ENCODE measurements at regions not wholly inside any gene's neighbourhood (a gene's known extent, or its start where the extent isn't known, plus 50 kb on each side); places are given as distances from the start of the nearest gene placed in this dataset.
"Not testable (repeated sequence)": the region's sequence is repeated elsewhere in the genome, so short reads cannot be mapped to it uniquely, and the experiment has no call there.

DNA sequence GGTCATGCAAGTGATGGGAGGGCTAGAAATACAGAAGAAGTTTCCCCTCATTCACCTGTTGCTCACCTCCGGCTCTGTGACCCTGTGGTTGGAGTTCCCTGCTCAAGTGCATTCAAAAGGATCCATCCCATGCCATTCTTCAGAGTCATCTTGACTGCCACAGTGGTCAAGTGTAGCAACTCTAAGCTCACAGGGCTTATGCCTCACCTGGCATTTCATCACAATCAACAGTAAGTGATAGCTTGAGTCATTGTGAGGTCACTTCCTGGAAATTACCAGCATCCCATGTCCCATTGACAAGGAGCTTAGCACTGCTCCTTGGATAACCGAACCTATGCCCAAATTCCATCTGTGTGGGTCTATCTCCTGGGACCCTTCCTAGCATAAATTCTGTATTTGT, 55.6 kb downstream of the OR4C45 start:
- intact Hi-C loops (cut with DNase I): no loop called here
- DNase-seq (ENCODE audit: low spot score): no peak

DNA sequence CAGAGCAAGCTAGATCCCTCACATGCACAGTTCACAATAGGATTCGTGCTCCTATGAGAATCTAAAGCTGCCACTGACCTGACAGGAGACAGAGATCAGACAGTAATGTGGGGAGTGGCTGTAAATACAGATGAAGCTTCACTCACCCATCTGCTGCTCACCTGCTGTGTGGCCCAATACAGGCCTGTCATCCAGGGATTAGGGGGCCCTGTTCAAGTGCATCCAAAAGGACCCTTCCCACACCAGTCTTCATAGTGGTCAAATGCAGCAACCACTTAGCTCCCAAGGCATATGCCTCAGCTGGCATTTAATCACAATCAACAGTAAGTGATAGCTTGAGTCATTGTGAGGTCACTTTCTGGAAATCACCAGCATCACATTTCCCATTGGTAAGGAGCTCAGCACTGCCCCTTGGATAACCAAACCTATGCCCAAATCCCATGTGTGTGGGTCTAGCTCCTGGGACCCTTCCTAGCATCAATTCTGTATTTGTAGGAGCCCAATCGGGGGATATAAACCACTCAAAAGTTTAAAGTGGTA, 65.6 kb downstream of the OR4C45 start:
- DNase-seq (ENCODE audit: low spot score): no peak
- intact Hi-C loops (cut with DNase I): no loop called here

DNA sequence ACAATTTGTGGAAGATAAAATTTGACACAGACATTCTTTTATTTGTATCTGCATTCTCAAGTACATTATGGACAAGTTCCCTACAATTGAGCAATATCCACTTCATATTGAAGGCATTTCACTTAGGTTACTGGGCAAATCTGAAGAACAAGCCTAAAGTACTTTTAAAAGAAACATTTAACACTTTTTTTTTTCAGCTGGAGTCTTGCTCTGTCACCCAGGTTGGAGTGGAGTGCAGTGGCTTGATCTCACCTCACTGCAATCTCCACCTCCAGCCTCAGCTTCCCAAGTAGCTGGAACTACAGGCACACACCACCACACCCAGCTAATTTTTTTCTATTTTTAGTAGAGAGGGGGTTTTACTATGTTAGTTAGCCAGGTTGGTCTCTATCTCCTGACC, 70.2 kb downstream of the OR4C45 start:
- intact Hi-C loops (cut with DNase I): no loop called here
- no peak for DNase-seq (ENCODE audit: low spot score)

DNA sequence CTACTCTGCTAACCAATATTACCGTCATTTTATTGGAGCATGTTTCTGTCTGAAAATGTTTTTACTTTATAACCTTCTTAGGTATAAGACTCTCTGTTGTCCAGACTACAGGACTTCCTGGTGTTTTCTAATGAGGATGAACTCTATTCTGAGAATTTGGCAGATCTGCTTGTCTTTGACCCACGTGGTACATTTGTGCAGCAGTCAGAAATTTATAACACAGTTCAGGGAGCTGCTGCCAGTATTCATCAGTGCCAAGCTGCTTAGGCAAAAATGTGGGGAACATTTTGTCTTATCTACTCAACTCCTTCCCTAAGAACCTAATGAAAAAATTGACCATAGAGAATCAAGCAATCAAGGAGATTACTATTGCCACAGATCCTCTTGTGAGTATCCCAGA, 108.0 kb downstream of the OR4C45 start:
- DNase-seq (ENCODE audit: low spot score); intact Hi-C loops (cut with DNase I): not testable (repeated sequence)

DNA sequence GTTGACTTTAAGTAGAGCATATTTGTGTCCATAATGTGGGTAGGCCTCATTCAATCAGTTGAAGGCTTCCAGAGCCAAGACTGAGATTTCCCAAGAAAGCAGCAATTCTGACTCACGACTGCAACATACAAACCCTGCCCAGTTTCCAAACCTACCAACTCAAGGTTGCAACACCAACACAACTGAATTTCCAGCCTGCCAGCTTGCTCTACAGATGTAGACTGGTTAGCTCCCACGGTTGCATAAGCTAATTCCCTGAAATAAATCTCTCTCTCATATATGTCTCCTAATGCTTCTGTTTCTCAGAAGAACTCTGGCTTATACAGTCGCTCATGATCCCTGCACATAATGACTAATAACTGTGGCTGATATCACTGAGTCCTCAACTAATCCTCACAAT, 113.6 kb downstream of the OR4C45 start:
- DNase-seq (ENCODE audit: low spot score); intact Hi-C loops (cut with DNase I): not testable (repeated sequence)

DNA sequence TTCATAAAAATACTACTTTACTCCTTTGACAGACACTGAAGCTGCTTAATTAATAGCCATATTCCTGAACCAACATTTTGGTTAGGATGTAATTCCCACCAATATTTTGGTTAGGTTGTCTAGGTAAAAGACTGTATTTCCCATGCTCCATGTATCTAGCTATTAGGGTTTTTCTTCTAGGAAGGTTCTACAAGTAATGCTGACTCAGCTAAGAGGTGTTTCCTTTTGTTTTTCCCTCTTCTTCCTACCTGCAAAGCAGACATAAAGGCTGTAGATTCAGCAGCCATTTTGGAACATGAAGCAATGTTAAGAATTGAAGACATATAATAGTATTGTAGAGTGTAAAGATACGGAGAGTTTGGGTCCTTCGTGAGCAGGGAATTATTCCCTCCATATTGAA, 115.3 kb downstream of the OR4C45 start:
- DNase-seq (ENCODE audit: low spot score): not testable (repeated sequence)

DNA sequence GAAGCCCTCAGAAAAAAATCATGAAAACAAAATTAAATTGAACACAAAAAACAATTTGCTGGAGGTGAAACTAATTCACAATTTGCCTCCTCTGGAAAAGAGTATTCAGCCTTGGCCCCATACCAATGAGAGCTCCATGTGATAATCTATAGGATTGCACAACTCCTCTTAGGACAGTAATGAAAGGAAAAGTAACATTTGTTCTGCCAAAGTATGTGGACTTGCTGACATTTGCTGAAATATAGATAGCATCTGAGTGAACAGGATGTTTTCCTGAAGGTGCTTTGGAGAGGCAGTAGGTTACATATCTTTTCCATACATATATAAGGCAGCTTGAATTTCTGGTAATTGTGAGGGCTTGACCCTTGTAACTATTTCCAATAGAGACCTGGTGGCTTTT, 122.8 kb downstream of the OR4C45 start:
- intact Hi-C loops (cut with DNase I): no loop called here
- DNase-seq (ENCODE audit: low spot score): no peak

More for the DNA sequence above, 115.3 kb downstream of the OR4C45 start:
- intact Hi-C loops (cut with DNase I): not testable (repeated sequence)

DNA sequence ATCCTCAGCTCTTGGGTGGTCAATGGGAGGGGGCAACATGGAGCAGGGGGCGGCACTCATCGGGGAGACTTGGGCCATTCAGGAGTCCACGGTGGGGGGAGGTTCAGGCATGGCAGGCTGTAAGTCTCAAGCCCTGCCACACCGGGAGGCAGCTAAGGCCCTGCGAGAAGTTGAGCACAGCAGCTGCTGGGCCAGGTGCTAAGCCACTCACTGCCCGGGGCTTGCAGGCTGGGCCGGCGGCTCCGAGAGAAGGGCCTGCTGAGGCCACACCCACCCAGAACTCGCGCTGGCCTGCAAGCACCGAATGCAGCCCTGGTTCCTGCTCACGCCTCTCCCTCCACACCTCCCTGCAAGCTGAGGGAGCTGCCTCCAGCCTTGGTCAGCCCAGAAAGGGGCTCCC, 131.4 kb downstream of the OR4C45 start:
- DNase-seq (ENCODE audit: low spot score): no peak
- intact Hi-C loops (cut with DNase I): no loop called here

DNA sequence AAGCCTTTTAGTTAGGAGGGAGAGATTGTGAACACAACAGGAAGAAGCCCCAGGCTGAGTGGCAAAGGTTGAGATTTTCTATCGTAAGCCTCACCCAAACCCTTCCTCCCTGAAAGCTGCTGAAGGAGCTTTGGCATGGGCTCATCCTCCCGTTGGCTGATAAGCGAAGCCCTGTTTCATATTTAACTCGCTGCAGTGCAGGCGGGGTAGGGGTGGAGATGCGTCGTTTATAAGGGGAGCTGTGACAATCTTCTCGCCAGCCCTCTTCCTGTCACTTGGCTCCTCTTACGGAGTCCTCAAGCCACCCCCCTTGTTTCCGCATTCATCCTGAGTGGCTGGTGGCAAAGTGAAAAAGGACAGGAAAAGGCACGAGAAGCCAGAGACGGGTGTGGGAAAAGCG, 137.0 kb downstream of the OR4C45 start:
- intact Hi-C loops (cut with DNase I): no loop called here
- DNase-seq (ENCODE audit: low spot score): no peak

DNA sequence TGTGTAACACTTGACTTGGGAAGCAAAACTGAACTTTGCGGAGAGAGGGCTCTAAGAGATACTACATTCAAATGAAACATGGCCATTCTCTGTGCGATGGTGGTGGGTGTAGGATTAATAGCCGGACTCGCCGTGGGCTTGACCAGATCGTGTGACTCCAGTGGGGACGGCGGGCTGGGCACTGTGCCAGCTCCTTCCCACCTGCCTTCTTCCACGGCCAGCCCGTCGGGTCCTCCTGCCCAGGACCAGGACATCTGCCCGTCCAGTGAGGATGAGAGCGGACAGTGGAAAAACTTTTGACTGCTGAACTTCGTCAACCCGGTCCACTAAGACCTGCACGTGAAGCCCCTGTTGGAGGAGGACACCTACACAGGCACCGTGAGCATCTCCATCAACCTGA, 137.4 kb downstream of the OR4C45 start:
- DNase-seq (ENCODE audit: low spot score): no peak
- intact Hi-C loops (cut with DNase I): no loop called here

DNA sequence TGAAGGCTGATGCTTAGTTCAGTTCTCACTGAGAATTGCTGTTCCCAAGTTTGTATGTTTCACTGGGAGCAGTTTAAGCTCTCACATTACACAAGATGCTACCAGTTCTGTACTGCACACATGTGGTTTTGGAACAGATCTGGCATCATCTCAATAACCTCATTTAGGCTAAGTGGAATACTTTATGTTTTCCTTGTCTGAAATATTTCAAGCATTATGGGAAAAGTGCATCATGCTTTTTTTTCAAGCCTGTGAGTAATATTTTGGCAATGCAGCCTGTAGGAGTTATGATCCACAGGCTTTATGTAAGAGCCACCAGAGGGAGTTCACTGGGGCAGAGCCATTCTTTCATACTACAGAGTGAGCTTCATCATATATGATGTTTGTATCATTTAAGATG, 141.5 kb downstream of the OR4C45 start:
- DNase-seq (ENCODE audit: low spot score): no peak
- intact Hi-C loops (cut with DNase I): no loop called here

DNA sequence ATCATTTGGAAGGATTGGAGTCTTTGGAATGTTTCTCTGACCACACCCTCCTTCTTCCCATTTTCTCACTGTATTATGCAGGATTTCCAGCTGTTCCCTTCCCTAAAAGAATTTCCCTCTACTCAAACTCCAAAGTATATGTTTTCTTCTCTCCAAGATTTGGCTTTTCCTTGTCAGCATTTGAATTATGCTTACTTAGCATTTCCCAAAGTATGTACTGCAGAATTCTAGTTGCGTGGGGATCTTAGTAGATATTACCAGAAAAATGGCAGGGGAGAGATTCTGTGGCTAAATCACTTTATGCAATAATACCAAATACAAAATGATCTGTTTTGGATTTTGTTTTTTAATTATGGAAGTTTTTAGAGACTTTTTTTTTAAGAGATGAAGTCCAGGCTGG, 142.3 kb downstream of the OR4C45 start:
- intact Hi-C loops (cut with DNase I): no loop called here
- no peak for DNase-seq (ENCODE audit: low spot score)

DNA sequence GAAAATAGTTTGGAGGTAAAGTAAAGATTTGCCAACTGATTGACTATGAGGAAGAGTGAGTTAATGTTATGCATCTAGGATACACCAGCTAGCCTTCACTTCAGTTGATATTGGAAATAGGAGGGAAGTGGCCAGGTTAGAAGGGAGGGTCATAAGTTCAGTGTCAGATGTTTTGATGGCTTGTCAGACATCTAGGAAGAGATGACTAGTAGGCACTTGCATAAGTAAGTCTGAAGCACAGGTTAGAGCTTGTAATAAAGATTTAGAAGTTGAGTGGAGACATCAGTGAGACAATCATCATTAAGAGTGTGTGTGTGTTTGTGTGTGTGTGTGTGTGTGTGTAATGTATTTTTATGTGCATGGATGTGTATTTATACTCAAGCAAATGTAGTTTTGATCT, 146.1 kb downstream of the OR4C45 start:
- intact Hi-C loops (cut with DNase I): no loop called here
- no peak for DNase-seq (ENCODE audit: low spot score)

DNA sequence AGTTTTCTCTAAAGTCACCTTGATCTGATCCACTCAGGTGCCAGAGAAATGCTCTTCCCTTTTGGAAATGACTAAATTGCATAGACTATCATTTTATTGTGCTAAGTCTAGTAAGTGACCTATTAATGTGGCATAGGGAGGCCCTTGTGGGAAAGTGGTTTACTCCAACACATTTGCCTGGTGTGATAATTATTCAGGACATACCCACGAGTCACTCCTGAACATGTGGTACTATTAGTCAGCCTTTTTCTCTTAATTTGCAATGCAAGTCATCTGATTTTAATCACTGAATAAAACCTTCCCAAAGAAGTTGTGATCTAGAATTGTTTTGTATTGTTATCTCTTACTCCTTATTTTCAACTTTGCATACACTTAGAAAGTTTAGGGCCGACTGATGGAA, 148.7 kb downstream of the OR4C45 start:
- no peak for DNase-seq (ENCODE audit: low spot score)
- intact Hi-C loops (cut with DNase I): no loop called here

DNA sequence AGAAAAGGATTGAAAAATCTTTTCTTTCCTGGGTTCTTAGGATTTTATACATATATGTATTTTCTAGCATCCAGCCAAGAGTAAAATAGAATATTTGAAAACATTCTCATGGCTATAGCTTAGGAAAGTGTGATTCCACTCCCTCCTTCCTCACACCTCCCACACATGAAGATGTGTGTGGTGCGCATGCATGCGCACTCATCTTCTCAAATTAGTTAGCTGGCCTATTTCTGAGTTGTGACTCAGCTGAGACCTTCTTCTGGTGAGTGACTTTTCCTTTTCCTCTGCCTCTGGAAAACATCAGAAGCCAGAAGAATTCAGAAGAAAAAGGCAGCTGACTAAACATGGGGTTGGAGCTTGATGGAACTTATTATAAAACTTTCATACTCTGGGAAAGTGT, 149.8 kb downstream of the OR4C45 start:
- DNase-seq (ENCODE audit: low spot score): no peak
- intact Hi-C loops (cut with DNase I): no loop called here

DNA sequence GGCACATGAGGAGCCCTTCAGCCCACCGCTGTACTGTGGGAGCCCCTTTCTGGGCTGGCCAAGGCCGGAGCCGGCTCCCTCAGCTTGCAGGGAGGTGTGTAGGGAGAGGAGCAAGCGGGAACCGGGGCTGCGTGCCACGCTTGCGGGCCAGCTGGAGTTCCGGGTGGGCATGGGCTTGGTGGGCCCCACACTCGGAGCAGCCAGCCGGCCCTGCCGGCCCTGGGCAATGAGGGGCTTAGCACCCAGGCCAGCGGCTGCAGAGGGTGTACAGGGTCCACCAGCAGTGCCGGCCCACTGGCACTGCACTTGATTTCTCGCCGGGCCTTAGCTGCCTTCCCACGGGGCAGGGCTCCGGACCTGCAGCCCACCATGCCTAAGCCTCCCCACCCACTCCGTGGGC, 150.5 kb downstream of the OR4C45 start:
- DNase-seq (ENCODE audit: low spot score); intact Hi-C loops (cut with DNase I): not testable (repeated sequence)

DNA sequence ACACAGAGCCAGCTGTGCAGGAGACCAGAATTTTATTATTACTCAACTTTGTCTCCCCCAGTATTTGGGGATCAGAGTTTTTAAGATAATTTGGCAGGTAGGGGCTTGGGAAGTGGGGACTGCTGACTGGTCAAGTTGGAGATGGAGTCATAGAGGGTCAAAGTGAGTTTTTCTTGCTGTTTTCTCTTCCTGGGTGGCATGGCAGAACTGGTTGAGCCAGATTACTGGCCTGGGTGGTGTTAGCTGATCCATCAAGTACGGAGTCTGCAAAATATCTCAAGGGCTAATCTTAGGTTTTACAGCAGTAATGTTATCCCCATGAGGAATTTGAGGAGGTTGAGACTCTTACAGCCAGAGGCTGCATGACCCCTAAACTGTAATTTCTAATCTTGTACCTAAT, 153.5 kb downstream of the OR4C45 start:
- no peak for DNase-seq (ENCODE audit: low spot score)
- intact Hi-C loops (cut with DNase I): no loop called here

DNA sequence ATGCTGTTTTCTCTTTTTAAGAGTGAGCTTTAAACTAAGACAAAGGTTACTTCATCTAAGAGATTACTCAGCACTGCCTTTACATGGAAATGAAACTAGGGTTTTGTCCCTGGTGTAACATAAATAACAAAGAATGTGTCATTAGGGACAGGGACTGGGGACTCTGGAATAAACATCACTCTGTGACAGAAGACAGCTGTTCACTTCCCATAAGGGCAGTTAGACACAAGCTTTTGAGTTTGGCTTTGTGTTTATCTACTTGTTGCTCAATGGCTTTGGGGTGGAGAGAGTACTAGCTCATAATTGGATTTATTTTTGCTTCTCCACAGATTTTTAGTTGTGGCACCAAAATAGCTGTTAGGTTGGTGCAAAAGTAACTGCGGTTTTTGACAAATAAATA, 154.5 kb downstream of the OR4C45 start:
- no peak for DNase-seq (ENCODE audit: low spot score)
- intact Hi-C loops (cut with DNase I): no loop called here

DNA sequence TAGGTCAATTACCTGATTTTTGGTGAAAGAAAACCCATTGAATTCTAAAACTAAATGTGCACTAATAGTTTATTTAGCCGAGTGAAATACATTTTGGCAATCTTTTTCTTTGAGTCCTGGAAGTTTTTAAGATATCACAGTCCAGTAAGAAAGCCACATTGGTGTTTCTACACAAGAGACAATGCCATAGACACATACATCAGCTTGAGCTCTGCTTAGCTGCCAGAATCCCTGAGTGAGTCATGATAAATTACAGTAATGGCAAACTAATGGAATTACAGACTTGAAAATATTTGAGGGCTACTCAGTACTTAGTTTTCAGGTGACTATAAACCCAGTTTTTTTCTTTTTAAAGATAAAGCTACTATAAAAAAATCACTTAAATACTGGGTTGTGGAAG, 155.4 kb downstream of the OR4C45 start:
- intact Hi-C loops (cut with DNase I): no loop called here
- DNase-seq (ENCODE audit: low spot score): no peak

DNA sequence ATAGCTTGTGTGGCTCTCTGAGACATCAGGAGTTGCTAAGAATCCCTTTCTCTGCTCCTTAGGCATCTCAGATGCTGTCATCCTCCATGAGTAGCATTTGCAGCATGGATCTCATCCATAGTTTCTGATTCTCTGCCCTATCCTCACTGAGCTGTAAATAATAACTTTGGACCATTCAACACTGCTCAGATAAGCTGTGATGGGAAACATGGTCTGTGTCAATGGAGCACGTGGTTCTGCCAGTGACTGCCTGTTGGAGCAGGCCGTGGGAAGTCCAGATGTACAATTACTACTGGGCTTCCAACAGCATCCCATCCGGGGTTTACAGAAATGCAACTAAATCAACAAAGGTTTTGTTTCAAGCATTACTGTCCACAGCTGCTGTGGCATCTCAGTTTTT, 160.1 kb downstream of the OR4C45 start:
- no peak for DNase-seq (ENCODE audit: low spot score)
- intact Hi-C loops (cut with DNase I): no loop called here

DNA sequence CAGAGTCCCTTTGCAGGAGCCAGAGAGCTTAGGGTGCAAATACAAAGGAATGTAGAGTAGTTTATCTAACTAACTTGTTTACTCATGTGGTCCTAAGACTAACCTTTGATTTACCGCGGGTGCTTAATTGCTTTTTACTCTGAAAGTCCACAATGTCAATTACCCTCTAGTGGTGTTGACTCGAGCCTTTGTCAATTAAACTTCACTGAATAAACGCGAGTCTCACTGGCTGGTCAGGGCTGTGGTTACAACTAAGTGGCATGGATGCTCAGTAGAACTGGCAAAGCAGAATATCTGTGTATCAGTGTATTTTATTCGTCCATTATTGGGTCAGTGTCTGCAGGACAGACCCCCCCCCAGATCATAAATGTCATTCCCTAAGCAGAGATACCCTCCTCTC, 181.7 kb downstream of the OR4C45 start:
- no peak for DNase-seq (ENCODE audit: low spot score)
- intact Hi-C loops (cut with DNase I): no loop called here

DNA sequence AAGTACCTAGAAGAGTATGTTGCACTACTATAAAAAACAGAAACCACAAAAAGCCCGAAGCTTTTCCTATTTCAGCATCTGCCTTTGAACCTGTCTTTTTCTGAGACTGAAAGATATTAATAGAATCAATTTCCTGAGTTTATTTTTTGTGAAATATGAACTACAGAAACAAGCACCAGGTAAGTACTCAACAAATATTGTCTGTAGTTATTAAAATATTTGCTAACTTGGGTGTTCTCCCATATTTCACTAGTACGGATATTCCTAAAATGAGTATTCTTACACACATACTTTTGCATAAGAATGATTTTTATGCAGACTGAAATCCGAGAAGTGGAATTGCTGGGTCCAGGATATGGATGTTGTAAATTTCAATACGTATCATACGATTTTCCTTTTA, 188.0 kb downstream of the OR4C45 start:
- no peak for DNase-seq (ENCODE audit: low spot score)
- intact Hi-C loops (cut with DNase I): no loop called here
